ENCODE measurements at regions not wholly inside any gene's neighbourhood (a gene's known extent, or its start where the extent isn't known, plus 50 kb on each side); places are given as distances from the start of the nearest gene placed in this dataset.

DNA sequence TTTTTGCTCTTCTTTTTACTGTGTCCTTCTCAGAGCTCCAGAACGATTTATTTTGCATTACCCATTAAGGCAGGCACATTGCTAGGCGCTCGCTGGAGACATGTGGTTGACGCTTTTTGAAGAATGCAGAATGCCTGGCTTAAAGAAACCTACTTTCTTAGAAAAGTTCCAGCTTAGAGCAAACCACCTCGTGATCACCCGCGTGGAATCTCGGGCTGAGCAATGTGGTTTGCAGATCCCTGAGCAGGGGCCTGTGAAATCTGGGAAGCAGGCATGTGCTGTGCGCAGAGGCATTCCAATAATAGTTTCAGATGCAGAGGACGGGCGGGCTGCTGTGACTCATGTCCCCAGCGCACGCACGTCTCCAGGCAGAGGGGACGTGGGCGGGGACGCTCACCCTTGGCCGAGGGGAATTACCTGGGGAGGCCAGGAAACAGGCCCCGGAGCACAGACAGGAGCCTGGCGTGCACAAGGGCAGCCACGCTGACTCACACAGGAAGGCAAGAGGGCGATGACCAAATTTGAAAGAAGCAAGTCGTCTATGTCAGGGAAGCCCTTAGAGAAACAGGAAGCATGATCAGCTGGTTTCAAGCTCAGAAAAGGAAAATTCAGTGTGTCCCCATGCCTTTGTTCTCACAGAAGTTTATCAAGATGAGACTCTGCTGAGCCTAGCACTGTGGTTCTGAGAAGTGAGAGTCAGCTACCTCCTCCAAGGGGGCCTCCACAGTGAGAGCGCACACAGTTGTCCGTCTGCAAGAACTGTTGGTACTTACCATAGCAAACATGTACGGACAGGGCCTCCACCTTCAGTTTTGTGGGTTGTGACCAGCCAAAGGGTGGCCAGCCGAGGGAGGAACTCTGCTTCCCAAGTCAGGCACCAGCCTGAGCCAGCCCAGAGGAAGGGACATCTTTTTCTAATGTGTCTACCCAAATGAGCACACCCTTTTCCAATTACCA lies 218.6 kb downstream of the PIK3R1 start:
- peak; percentile 94 for DNase-seq

DNA sequence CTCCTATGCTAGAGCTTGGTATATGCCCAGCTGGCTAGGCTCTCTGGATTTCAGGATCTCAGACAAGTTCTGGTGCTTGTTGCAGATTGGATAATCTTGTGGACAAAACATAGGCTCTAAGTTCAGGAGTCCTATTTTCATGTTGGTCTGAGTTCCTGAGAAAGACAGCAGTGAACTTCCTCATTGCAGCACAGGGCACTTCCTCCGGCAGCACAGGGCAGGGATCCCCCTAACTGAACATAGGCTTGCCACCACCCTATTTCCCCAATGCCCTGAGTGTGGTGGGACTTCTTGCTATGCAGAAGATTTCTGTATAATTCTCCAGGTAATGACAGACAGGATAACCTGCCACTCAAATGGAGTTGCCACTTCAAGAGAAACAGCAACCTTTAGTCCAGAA lies 220.1 kb downstream of the PIK3R1 start:
- no peak for DNase-seq

DNA sequence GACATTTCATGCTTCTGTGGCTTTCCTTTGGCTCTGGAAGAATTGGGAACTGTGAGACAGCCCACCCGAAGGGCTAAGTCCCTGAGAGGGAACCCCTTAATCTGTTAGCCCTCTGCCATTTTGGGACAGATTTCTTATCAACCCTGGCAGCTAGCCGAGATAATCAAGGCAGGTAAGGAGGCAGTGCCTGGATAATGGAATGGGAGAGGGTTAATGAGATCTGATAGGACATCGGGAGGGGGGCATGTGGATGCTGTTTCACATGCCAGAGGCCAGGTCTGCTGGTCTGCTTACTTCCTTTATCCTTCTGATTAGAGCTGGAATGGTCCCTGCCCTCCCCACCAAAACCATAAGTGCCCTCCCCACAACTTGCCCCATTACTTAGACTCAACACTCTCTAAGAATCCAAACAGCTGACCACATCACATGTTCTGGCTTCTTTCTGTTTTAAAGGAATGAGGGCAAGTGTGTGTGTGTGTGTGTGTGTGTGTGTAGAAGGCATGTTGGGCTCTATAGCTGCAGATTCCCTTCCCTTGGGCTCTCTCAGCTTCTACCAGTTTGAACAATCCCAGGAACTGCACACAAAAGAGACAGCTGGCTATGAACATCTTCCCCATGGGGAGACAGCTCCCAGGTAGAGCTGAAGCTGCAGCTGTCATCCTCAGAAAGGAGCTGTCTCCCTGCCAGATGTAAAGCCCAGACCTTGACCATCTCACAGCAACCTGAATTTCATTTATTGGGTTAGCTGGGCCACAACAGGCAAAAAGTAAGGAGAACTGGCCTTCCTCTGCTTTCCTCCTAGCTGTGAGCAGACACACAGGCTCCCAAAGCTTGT lies 221.3 kb downstream of the PIK3R1 start:
- DNase-seq, result no peak

DNA sequence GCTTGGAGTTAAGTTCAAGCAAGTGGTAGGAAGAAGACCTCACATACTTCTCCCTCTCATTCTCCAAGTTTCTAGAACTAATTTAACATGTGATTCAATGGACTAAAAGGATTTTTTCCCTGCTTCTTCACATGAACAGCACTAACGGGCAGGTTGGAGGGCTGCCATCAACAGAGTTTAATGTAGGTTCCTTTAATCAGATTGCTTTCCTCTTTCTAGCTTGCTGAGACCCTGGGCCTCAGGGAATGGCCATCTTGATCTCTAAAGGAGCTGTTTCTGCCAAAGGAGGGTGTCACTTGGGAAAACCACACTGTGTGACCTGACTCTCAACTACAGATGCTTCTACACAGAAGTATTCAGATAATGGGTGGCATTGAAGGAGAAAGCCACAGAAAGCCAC lies 223.3 kb downstream of the PIK3R1 start:
- no peak for DNase-seq

DNA sequence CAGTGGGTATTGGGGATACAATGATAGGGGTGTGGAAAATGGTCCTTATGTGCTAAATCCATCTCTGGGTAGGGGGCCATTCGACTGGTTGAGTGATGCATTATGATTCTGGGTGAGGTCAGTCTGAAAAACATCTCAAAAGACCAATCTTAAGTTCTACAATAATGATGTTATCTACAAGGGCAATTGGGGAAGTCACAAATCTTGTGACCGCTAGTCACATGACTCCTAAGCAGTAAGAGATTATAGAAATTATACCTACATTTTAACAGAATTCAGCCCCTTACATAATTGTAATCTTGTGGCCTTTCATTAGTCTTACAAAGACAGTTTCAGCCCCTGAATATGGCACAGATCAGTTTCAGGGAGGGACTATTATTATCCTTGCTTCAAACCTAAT lies 224.7 kb downstream of the PIK3R1 start:
- DNase-seq, result no peak

DNA sequence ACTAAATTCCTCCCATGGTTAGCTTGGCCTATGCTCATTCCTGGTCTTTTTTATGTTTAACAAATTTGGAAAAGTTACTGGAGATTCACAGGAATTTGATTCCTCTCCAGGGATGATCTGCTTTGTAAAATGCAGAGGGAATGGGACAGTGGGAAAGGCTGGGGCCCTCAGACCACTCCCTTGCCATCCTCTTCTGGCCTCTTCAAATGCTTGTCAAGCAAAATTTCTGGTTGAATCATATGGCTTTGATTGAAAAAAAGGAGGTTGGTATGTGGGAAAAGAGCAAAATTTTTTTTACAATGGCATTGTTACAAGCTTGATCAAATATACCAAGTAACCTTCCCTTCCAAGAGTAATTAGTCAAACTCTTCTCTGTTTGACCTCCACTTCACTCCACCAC lies 225.1 kb downstream of the PIK3R1 start:
- no peak for DNase-seq

DNA sequence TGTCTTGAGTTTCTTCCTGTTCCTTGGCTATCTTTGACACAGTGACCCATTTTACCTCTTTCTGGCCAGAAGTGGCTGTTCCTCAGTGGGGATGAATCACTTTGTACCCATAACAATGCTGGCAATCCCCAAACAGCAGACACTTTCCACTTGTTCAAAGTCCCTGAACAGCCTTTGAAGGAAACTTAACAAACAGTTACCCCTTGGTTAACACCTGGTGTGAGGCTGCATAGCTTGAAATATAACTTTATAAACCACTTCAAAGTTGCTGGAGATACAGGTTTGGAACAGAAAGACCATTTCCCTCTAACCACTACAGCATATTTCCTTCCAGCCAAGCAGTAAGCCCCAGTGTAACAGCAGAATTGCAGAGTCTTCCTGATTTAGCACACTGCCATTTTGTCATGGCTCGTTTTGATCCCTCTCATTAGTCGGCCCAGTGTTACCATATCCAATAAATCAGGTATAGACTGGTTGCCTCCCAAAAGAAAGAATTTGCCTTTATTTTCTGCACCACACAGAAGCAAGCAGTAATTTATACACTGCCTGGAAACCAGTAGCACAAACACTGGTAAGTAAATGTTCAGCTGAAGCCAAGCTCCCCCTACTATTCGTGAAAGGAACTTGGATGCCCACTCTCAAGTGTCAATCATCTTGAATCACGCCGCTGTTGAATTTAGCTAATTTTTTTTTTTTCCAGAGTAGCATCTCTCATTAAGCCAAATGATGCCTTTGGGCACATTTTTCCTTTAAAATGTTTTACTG lies 225.9 kb downstream of the PIK3R1 start:
- DNase-seq, result no peak

DNA sequence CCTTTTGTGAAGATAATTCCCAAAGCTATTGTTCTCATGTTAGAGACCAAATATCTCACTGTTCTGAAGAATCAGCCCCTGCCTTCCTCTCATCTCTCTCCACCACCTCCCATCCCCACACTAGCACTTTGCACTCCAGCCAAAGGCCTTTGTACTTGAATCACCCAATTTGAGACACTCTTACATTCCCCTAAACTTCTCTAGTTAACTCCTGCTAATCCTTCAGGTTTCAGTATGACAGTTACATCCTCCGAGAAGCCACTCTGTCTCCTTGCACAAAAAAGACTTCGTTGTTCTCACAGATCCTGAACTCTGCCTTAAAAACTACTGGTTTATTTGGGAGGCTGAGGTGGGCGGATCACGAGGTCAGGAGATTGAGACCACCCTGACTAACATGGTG lies 227.5 kb downstream of the PIK3R1 start:
- no peak for DNase-seq

DNA sequence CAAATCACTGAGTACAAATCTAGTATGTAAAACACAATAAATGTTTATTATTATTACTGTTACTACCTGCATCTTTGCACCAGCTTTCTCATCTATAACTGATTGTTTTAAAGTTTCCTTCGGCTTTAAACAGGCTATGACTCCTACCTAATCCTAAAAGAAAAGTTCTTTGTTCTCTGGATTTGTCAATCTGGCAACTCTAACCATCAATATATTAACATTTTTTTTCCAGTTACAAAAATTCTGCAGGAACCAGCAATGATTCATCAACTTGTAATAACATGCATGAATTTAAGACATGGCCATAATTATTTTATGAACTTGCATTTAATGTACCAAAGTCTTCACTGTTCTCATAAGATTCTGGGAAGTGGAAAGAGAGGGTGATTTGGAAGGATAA lies 228.5 kb downstream of the PIK3R1 start:
- DNase-seq, result no peak

DNA sequence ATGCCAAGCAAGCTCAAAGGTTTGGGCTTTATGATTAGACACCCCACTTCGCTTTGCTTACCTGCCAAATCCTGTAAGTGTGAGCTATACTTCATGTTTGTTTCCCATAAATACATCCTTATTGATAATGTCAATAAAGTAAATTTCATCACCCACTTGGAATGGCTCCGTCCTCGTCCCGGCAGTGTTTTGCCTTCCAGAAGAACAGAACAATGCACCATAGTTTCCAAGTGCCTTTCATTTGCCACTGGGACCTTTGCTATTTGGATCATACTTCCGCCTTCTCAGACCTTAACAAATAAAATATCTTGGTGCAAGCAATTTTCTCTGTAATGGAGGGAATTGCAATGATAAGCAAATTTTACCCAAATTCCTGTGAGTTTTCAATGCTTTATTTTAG lies 229.3 kb downstream of the PIK3R1 start:
- no peak for DNase-seq

DNA sequence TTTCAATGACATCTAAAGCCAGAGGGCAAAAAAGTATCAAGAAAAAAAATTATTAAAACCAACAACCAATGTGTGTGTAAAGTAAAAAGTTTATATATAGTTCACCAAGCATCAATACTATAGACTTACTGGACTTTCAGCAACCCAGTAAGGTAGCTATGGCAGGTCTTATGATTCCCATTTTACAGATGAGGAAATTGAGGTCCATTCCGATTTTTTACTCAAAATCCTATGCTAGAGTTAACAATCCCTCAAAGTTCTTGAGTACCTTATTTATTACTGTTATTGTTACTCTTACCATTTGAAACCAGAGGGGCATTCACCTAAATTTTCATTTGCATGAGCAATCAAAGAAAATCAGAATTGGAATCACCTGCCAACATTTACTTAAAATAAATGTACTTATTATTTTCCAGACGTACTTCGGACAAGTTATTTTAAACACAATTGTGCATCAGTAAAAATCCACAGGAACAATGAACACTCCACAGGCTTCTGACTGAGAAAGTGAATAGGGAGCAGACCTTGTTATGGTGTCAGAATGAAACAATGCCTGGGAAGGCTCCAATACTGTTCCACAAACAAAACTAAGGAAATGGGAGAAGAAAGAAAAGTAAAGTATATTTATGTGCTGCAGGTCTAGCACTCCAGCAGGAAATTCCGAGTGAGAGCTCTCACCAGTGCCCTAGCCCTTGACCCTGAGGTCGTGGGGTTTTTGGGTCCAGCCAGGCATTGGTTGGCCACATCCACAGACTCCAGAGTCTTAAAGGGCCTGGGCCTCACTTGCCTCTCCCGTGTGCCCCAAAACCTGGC lies 229.9 kb downstream of the PIK3R1 start:
- DNase-seq, result no peak

DNA sequence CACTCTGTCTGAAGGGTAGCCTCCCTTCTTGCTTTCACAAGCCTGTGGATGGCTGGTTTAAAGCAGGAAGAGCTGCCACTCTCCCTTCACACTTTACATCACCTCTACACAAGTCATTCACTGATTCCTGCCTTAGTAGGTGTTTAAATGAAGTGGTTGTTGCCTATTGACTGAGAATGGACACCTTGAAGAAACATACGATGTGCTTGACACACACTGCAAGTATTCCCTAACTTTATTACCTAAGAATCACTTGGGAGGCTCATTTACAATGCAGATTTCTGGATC lies 230.5 kb downstream of the PIK3R1 start:
- DNase-seq, result no peak

DNA sequence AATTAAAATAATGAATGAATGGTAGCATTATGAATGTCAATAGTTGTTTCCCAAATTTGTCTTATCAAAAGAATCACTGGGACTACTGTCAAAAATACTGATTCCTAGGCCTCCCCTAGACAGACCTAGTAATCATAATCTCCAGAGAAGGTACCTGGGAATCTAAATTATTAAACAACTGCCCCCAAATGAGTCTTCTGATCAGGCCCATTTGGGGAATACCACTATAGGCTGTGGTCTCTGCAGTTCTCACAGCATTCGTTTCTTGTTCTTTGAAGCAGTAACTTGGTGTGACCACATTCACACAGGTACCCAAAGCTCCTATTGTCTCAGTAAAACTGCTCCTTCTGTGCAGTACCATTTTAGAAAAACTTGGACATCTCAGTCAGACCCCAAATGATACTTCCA lies 230.9 kb downstream of the PIK3R1 start:
- DNase-seq, result no peak

DNA sequence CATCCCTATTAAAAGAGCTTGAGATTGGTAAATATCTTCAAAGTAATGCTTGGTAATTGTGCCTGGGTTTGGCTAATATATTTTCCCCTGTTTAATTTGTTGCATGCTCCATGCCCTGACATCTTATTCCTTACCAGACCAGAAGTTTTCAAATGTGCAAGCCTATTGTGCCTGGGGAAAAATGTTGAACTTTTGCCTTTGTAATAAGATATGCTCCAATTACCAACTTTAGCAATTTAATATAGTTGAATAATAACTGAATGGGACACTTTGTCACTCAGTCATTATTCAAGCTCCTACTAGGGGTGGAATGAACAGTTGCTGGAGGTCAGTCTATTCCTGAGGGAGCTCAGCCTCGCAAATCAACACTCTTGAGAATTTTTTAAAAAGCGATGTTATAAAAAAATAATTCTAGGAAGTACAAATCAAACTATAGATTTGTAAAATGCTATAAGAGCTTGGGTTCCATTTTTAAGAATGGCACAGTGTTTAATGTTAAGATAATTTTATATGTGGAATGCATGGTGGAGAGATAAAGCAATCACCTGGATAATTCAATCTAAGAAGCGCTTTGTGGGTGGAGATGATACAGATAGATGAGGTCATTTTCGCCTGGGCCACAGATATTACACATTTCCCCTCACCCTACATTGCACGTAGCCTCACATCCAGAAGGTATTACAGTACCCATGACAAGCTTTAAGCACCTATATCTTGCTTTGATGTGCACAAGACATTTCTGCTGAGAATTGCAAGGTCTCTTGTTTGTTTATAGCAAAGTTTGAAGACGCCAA lies 231.8 kb downstream of the PIK3R1 start:
- no peak for DNase-seq

DNA sequence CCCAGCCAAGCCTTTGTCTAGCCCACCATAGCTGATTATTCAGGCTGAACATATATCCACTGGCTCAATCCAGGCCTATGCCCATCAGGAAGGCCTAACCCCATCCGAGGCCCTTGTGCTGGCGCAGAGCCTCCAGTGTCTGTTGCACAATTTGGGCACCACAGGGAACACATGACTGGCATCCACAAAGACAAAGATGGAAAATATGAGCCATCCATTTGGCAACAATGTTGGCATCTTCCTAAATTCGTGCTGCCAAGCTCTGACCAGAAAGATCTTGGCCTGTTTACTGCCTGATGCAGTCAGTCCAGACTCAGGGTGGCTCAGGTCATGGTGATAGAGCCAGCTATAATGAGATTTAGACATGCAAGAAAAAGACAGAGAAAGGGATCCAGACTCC lies 233.8 kb downstream of the PIK3R1 start:
- DNase-seq, result no peak

DNA sequence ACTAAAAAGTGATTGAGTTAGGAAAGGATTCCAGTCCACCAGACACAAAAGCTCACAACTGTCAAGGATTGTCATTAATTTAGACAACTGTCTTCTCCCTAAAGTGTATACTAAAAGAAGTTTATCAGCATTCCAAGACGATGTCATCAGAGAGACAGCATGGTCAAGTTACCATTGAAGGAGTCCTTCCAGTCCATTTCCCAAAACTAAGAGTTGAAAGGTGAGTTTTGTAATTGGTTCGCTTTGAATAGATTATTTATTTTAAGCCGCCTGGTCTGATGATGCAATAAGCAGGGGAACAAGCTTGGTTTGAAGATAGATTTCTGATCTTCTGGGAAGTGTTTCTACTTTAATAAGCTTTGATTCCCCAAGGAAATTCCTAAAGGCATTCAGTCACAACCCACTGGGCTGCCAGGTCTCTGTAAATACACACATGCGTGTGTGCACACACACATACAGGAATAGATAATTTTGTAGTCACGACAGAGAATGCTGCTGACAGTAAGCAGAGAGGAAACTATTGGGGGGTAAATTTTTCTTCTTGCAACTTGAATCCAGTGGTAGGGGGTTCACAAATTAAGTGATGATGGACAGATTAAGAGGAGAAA lies 234.8 kb downstream of the PIK3R1 start:
- DNase-seq, result no peak

DNA sequence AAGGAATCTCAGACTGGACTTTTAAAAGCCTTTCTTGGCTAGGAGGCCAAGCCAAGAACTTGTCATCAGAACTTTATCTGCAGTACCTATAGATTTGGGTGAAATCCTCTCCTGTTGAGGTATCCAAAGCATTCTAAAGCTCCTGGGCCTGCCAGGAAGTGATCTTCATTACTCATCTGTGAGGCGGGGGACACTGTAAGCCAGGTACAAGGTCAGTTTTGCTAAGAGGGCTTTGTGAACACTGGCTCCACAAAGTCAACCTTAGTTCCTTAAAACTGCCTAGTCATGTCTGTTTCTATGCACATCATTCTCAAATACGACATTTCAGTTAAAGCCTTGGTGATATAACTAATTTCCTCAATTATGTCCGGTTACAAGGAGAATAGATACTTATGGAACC lies 236.7 kb downstream of the PIK3R1 start:
- no peak for DNase-seq

DNA sequence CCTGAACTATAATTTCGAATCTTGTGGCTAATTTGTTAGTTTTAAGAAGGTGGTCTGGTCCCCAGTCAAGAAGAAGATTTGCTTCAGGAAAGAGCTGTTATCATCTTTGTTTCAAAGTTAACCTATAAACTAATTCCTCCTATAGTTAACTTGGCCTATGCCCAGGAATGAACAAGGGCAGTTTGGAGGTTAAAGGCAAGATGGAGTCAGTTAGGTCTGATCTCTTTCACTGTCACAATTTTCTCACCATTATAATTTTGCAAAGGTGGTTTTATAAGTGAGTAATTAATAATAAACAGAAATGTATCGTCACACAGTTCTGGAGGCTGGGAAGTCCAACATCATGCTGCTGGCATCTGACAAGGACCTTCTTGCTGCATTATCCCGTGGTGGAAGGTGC lies 238.6 kb downstream of the PIK3R1 start:
- DNase-seq, result no peak

DNA sequence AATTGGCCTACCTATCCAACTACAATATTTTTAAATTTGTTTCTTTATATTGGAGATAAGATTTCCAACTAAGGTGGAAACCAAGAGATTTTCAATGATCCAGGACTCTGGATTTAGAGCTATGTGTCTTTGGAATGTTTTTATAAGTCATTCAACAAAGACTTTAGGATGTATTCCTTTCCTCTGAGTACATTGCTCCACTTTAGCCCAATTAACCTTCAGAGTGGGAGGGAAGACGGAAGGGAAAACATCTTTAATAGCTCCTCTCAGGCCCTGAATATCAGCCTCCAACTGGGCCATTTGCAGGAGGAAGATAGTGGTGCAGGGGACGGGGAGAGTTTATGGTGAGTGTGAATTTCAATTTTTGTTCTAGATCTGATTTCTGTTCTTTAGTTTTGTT lies 239.2 kb downstream of the PIK3R1 start:
- DNase-seq, result no peak

DNA sequence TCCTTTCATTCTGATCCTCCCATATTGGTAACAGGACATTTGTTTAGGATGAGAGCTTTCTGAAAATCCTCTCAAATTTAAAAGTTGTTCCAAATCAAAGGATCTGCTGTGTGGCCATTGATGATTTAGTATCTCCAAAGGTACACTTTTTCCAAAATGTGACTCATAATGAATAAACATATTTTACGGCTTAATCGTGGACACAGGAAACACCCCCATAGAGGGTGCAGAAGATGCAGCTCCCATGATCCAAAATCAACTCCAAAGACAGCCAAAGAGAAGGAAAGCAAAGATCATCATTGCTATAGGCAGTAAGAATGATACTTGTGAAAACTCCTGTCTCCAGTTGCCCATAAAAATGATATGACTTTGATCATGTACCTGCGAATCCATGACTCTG lies 239.7 kb downstream of the PIK3R1 start:
- no peak for DNase-seq

DNA sequence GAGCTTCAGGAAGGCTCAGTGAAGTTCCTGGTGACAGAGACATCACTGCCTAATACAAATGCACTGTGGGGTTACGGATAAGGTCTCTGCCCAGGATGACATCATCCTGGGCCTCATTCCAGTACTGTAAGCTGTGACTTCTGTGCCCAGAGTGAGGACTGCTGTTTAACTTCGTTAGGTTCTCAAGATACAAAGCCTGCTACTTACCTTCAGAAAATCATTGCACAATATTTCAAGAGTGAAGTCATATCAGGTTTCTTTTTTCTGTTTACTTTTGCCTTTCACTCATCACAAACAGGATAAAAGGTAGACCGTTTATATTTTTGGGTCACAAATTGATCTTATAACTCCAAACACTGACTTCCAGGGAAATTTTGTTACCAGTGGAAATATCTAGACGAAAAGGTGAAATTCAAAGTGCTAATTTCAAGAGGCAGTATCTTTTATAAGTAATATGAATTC lies 241.2 kb downstream of the PIK3R1 start:
- no peak for DNase-seq
